HG02642 (cell line): ENCODE measurements at regions not wholly inside any gene's neighbourhood (a gene's known extent, or its start where the extent isn't known, plus 50 kb on each side); places are given as distances from the start of the nearest gene placed in this dataset.

Experiments used
- ATAC-seq: cut with Tn5 transposase; IDR thresholded peaks from one replicate; pipeline ENCODE4 v1.9.1; 2021; ENCODE audit warnings: mild to moderate bottlenecking; ENCODE audit not compliant: unreplicated experiment, poor library complexity

GRCh38 chr3:17852217-17852616 lies 109.8 kb upstream of the TBC1D5 start:
- ATAC-seq: peak; percentile 74

GRCh38 chr3:17850448-17850847 lies 108.0 kb upstream of the TBC1D5 start:
- ATAC-seq: no peak

GRCh38 chr3:17848102-17848501 lies 105.7 kb upstream of the TBC1D5 start:
- ATAC-seq: no peak

GRCh38 chr3:17847156-17847555 lies 104.7 kb upstream of the TBC1D5 start:
- no peak for ATAC-seq

- no peak for ATAC-seq
Observed at GRCh38 chr3:17846466-17846865, 104.0 kb upstream of the TBC1D5 start.

- no peak for ATAC-seq
Observed at GRCh38 chr3:17845026-17845812, 102.8 kb upstream of the TBC1D5 start.

- no peak for ATAC-seq
Observed at GRCh38 chr3:17844236-17844635, 101.8 kb upstream of the TBC1D5 start.

- ATAC-seq: peak; percentile 93
Observed at GRCh38 chr3:17841190-17841828, 98.9 kb upstream of the TBC1D5 start.

- ATAC-seq: no peak
Observed at GRCh38 chr3:17840651-17841050, 98.2 kb upstream of the TBC1D5 start.

- no peak for ATAC-seq
Observed at GRCh38 chr3:17840126-17840525, 97.7 kb upstream of the TBC1D5 start.

- no peak for ATAC-seq
Observed at GRCh38 chr3:17836919-17837318, 94.5 kb upstream of the TBC1D5 start.

GRCh38 chr3:17836092-17836491 lies 93.7 kb upstream of the TBC1D5 start:
- ATAC-seq: no peak

- ATAC-seq: no peak
Observed at GRCh38 chr3:17833786-17834559, 91.5 kb upstream of the TBC1D5 start.

GRCh38 chr3:17832016-17832415 lies 89.6 kb upstream of the TBC1D5 start:
- no peak for ATAC-seq

GRCh38 chr3:17831366-17831765 lies 88.9 kb upstream of the TBC1D5 start:
- ATAC-seq: no peak

- no peak for ATAC-seq
Observed at GRCh38 chr3:17830788-17831187, 88.4 kb upstream of the TBC1D5 start.

GRCh38 chr3:17828388-17828787 lies 86.0 kb upstream of the TBC1D5 start:
- no peak for ATAC-seq

- ATAC-seq: no peak
Observed at GRCh38 chr3:17825298-17825697, 82.9 kb upstream of the TBC1D5 start.

- no peak for ATAC-seq
Observed at GRCh38 chr3:17823816-17824215, 81.4 kb upstream of the TBC1D5 start.

GRCh38 chr3:17823036-17823435 lies 80.6 kb upstream of the TBC1D5 start:
- no peak for ATAC-seq

GRCh38 chr3:17820704-17821103 lies 78.3 kb upstream of the TBC1D5 start:
- no peak for ATAC-seq
